IMR-90 (cell line): ENCODE measurements at regions not wholly inside any gene's neighbourhood (a gene's known extent, or its start where the extent isn't known, plus 50 kb on each side); places are given as distances from the start of the nearest gene placed in this dataset.

Experiments used
- BHLHE40 ChIP-seq: fragments of 150-350 bp; IDR thresholded peaks from 2 replicates; pipeline ENCODE4 v1.6.1; 2016; ENCODE audit warnings: mild to moderate bottlenecking, low read depth, low read length
- CEBPB ChIP-seq: IDR thresholded peaks from 2 replicates; pipeline ENCODE4 v1.6.1; 2012; ENCODE audit warnings: low read depth, low read length, improper control_type of control experiment
- CHD1 ChIP-seq: IDR thresholded peaks from 2 replicates; pipeline ENCODE4 v1.6.1; 2012; ENCODE audit warnings: low read depth, low read length, improper control_type of control experiment
- CTCF ChIP-seq: conservative IDR thresholded peaks from 2 replicates; pipeline ENCODE4 v1.5.1; 2012; ENCODE audit warnings: mild to moderate bottlenecking, low read depth, low read length, improper control_type of control experiment
- POLR2A ChIP-seq: IDR thresholded peaks from 2 replicates; pipeline ENCODE4 v1.6.1; 2012; ENCODE audit warnings: mild to moderate bottlenecking, low read depth, low read length
- RCOR1 ChIP-seq: IDR thresholded peaks from 2 replicates; pipeline ENCODE4 v1.6.1; 2012; ENCODE audit warnings: mild to moderate bottlenecking, low read length, improper control_type of control experiment; ENCODE audit not compliant: insufficient replicate concordance
- RFX5 ChIP-seq: IDR thresholded peaks from 2 replicates; pipeline ENCODE4 v1.8.0; 2012; ENCODE audit warnings: low read depth, mild to moderate bottlenecking, low read length, moderate library complexity
- SMC3 ChIP-seq: fragments of 150-350 bp; IDR thresholded peaks from 2 replicates; pipeline ENCODE4 v1.6.1; 2016; ENCODE audit warnings: low read depth, mild to moderate bottlenecking, antibody characterized with exemption, low read length, moderate library complexity
- USF2 ChIP-seq: fragments of 150-350 bp; IDR thresholded peaks from 2 replicates; pipeline ENCODE4 v1.6.1; 2017; ENCODE audit warnings: mild to moderate bottlenecking, antibody characterized with exemption, low read length, low read depth

DNA sequence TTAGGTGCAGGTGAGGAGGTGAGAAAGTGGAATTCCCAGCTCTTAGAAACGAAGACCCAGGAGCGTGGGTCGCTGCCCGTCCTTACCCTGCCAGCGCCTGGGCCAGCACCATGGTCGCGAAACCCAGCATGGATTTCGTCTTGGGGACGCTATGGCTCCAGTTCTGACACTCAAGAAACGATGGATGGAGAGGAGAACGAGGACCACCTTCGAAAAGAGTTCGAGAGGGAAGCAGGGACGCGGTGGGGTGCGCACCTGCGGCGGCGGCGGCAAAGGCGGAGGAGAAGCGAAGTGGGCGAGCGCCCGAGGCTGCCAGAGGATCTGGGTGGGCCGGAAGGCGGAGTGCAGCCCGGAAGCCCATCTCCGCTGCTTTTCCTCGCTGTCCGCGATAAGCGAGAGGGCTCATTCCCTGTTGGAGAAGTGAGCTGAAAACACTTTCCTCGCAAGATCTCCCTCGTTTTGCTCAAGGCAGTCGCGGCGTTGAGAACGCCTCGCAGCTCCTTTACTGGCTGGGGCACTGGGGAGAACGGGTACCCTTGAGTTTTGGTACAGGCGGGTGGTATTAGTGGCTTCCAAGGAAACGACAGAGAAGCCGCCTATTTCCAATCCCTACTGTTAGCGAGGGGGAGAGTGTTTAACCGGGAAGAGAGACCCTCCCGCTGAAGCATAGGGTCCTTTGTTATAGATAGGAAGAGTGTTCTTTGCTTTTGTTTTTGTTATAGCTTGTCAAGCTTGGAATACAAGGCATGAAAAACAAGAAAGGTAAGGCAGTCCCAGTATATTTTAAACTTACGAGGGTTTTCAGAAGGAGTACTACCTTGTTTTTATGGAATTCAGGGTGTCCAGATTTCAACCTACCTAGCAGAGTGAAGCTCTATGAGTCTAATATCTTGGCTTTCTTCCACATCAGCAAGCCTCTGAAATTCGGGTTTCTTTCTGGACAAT is 109.5 kb downstream of the TRIM27 start:
- TF ChIP-seq BHLHE40 (no peak), CTCF (no peak), RFX5 (no peak), RCOR1 (no peak), POLR2A (no peak), CEBPB (no peak), CHD1 (no peak), SMC3 (no peak), USF2 (no peak)
